ENCODE measurements at regions not wholly inside any gene's neighbourhood (a gene's known extent, or its start where the extent isn't known, plus 50 kb on each side); places are given as distances from the start of the nearest gene placed in this dataset.

DNA sequence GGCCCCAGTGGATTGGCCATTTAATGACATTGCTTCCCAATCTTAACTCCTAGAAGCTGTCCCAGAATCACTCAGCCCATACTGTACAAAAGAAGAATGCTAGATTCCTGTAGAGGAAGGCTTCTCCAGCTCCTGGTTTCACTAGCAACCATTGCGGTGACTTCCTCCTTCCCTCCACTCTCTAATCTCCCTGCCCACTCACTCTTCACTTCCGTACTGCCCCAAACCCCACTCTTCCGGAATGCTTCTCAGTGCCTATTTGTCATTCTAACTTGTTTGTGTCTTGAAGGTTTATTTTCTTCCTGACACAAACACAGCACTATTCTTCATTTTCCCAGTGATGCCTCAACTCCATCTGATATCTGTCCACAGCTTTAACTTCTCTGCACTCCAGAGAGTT is 97.1 kb upstream of the SPATA16 start:
- no peaks in the 10 kb centered on the region for H3K27me3 ChIP-seq (ENCODE audit: control insufficient read depth, insufficient read depth, low read length)
- ChIA-PET POLR2A (no interaction called here), CTCF (no interaction called here)
- TF ChIP-seq, protein P1, sequence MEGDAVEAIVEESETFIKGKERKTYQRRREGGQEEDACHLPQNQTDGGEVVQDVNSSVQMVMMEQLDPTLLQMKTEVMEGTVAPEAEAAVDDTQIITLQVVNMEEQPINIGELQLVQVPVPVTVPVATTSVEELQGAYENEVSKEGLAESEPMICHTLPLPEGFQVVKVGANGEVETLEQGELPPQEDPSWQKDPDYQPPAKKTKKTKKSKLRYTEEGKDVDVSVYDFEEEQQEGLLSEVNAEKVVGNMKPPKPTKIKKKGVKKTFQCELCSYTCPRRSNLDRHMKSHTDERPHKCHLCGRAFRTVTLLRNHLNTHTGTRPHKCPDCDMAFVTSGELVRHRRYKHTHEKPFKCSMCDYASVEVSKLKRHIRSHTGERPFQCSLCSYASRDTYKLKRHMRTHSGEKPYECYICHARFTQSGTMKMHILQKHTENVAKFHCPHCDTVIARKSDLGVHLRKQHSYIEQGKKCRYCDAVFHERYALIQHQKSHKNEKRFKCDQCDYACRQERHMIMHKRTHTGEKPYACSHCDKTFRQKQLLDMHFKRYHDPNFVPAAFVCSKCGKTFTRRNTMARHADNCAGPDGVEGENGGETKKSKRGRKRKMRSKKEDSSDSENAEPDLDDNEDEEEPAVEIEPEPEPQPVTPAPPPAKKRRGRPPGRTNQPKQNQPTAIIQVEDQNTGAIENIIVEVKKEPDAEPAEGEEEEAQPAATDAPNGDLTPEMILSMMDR (IDR thresholded peaks at IDR 0.05; ENCODE audit: insufficient read depth, low read depth, low read length) = no peak
- H3K4me3 ChIP-seq (ENCODE audit: low read depth, low read length) = no peak overlapping the region
- H3K36me3 ChIP-seq (ENCODE audit: control insufficient read depth, insufficient read depth, low read length) = no peaks in the 10 kb centered on the region
- no peak for DNase-seq (ENCODE audit: low read depth)

DNA sequence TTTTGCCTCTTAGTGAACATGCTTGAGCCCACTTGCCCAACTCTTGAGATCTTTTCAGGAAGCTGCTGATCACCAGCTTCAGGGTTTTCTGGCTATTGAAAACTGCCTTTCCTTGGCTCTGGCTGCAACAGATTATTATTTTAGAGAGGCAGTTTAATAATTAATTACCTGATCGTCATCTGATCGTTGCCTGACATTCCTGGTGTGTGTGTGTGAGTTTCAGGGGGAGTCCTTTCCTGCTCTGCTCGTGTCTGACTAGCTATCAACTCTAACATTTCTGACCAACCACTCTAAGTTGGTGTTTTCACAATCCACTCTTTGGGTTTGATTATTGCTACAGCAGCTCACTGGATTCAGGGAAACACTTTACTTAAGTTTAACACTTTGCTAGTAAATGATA is 84.3 kb upstream of the SPATA16 start:
- ChIA-PET CTCF (no interaction called here), POLR2A (no interaction called here)
- Histone ChIP-seq H3K36me3 (ENCODE audit: control insufficient read depth, insufficient read depth, low read length) (no peaks in the 10 kb centered on the region), H3K4me3 (ENCODE audit: low read depth, low read length) (no peak overlapping the region), H3K27me3 (ENCODE audit: control insufficient read depth, insufficient read depth, low read length) (no peaks in the 10 kb centered on the region)
- TF ChIP-seq, protein P1 (IDR thresholded peaks at IDR 0.05; ENCODE audit: insufficient read depth, low read depth, low read length) = no peak
- DNase-seq (ENCODE audit: low read depth) = no peak

DNA sequence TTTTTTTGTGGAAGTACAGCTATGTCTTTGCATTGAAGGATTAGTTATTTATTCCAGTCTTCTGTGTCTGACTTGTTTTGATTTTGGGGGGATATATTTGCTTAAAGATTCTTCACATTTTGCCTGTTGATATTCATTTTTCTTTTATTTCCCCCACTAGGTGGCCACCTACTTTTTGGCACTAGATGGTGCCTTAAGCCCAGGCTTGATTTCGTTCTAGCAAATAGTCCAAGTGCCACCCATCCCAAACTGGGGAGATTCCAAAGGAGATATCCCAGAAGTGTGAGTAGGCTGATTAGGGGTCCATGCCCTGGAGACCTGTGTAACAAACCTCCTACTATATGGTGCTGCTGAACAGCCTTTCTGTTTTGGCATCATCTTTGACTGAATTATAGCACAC is 80.0 kb upstream of the SPATA16 start:
- no peaks in the 10 kb centered on the region for H3K27me3 ChIP-seq (ENCODE audit: control insufficient read depth, insufficient read depth, low read length)
- ChIA-PET CTCF (no interaction called here), POLR2A (no interaction called here)
- TF ChIP-seq, protein P1 (IDR thresholded peaks at IDR 0.05; ENCODE audit: insufficient read depth, low read depth, low read length) = peak; percentile 26; the same call in 1 of the 2 replicates
- DNase-seq (ENCODE audit: low read depth) = no peak
- H3K4me3 ChIP-seq (ENCODE audit: low read depth, low read length) = no peak overlapping the region
- H3K36me3 ChIP-seq (ENCODE audit: control insufficient read depth, insufficient read depth, low read length) = no peaks in the 10 kb centered on the region

DNA sequence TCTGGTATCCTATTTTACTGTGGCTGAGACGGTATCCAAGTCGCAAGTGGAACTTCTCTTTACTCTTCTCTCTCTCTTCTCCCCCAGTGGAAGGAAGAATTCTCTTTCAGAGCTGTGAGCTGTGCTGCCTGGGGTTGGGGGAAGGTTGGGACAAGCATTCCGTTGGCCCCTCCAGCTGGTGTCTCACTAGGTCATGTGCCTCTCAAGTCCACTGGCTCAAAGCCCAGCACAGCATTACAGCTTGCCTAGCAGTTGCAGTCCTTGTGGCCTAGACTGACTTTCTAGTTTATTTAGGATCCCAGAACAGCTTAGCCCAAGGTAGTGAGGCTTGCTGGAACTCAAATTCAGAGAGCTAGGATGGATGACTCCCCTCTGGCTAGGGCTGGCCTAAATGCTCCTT is 76.1 kb upstream of the SPATA16 start:
- POLR2A ChIA-PET = no interaction called here
- DNase-seq (ENCODE audit: low read depth) = no peak

DNA sequence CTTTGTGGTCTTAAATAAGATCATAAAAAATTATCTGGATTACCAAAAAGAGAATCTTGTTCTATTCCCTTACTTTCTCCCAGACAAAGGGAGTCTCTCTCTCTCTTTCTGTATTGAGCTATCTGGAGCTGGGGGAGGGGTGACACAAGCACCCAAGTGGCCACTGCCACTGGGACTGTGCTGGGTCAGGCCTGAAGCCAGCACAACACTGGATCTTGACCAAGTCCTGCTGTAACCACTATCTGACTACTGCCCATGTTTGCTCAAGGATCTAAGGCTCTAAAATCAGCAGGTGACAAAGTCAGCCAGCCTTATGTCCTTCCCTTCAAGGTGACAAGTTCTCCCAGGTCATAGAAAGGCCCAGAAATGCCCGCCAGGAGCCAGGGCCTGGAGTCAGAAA is 75.0 kb upstream of the SPATA16 start:
- DNase-seq (ENCODE audit: low read depth) = no peak
- Histone ChIP-seq H3K27me3 (ENCODE audit: control insufficient read depth, insufficient read depth, low read length) (no peaks in the 10 kb centered on the region), H3K4me3 (ENCODE audit: low read depth, low read length) (no peak overlapping the region), H3K36me3 (ENCODE audit: control insufficient read depth, insufficient read depth, low read length) (no peaks in the 10 kb centered on the region)
- ChIA-PET CTCF (interaction anchor here (0.6 to 1.1 kb wide), 2 partner anchors 22 to 231 kb away, joined by 3 to 4 read pairs; no protein-coding TSS in a partner anchor), POLR2A (no interaction called here)
- TF ChIP-seq, protein P1 (IDR thresholded peaks at IDR 0.05; ENCODE audit: insufficient read depth, low read depth, low read length) = no peak

More for the DNA sequence above, 76.1 kb upstream of the SPATA16 start:
- TF ChIP-seq, protein P1 (IDR thresholded peaks at IDR 0.05; ENCODE audit: insufficient read depth, low read depth, low read length) = no peak
- Histone ChIP-seq H3K36me3 (ENCODE audit: control insufficient read depth, insufficient read depth, low read length) (no peaks in the 10 kb centered on the region), H3K4me3 (ENCODE audit: low read depth, low read length) (no peak overlapping the region), H3K27me3 (ENCODE audit: control insufficient read depth, insufficient read depth, low read length) (no peaks in the 10 kb centered on the region)
- CTCF ChIA-PET = no interaction called here
